AG04449 (cell line): ENCODE measurements at regions not wholly inside any gene's neighbourhood (a gene's known extent, or its start where the extent isn't known, plus 50 kb on each side); places are given as distances from the start of the nearest gene placed in this dataset.

Source experiments
- CTCF ChIA-PET: fragments of 350-600 bp; formaldehyde crosslinking; extraction: SDS; loops from one replicate; lab custom pipeline; 2021; ENCODE audit warnings: antibody characterized with exemption; lab: Yijun Ruan, JAX
- POLR2A ChIA-PET: fragments of 400-600, 350-600 bp; formaldehyde crosslinking; extraction: SDS; loops from one replicate; lab custom pipeline; 2020; ENCODE audit warnings: antibody characterized with exemption, inconsistent platforms; lab: Yijun Ruan, JAX
- DNase-seq: peaks from one replicate; pipeline ENCODE4 v3.0.0-alpha.2; 2010; ENCODE audit warnings: low read depth, low spot score
- H3K4me3 ChIP-seq: 2 replicates; pipeline ENCODE4 v1.5.1; 2011; ENCODE audit warnings: low read depth, mild to moderate bottlenecking, control low read depth, low read length
- CTCF ChIP-seq: IDR thresholded peaks from one replicate; pipeline ENCODE4 v1.5.1; 2011; ENCODE audit warnings: mild to moderate bottlenecking, moderate library complexity, low read length, control low read depth, inconsistent platforms; ENCODE audit not compliant: insufficient read depth; ENCODE audit errors: missing control alignments

- no peak for DNase-seq
- CTCF ChIA-PET, result no interaction called here
- POLR2A ChIA-PET, result interaction anchor here (0.5 to 0.7 kb wide), 2 partner anchors 69 to 104 kb away, joined by 3 read pairs; no protein-coding TSS in a partner anchor
- TF ChIP-seq CTCF, result no peak
- no peak overlapping the region for H3K4me3 ChIP-seq
Observed at GRCh38 chr11:123371506-123372297, 58.4 kb upstream of the GRAMD1B start.

GRCh38 chr11:123366924-123367323 is 63.1 kb upstream of the GRAMD1B start:
- ChIA-PET POLR2A (no interaction called here), CTCF (interaction anchor here (2.7 kb wide), 1 partner anchor 65 kb away, joined by 9 read pairs; no protein-coding TSS in a partner anchor)
- no peak overlapping the region for H3K4me3 ChIP-seq
- no peak for DNase-seq
- TF ChIP-seq CTCF, result no peak

GRCh38 chr11:123365955-123366354 is 64.1 kb upstream of the GRAMD1B start:
- POLR2A ChIA-PET, result no interaction called here

GRCh38 chr11:123364080-123364479 is 66.0 kb upstream of the GRAMD1B start:
- no peak overlapping the region for H3K4me3 ChIP-seq
- ChIA-PET CTCF (no interaction called here), POLR2A (no interaction called here)
- no peak for TF ChIP-seq CTCF
- DNase-seq, result no peak

More at GRCh38 chr11:123365955-123366354, 64.1 kb upstream of the GRAMD1B start:
- no peak overlapping the region for H3K4me3 ChIP-seq
- DNase-seq, result no peak
- TF ChIP-seq CTCF, result no peak
- CTCF ChIA-PET, result no interaction called here

GRCh38 chr11:123363556-123363955 is 66.5 kb upstream of the GRAMD1B start:
- no peak overlapping the region for H3K4me3 ChIP-seq
- POLR2A ChIA-PET, result no interaction called here
- no peak for DNase-seq
- no peak for TF ChIP-seq CTCF
- CTCF ChIA-PET, result no interaction called here

GRCh38 chr11:123362941-123363340 is 67.1 kb upstream of the GRAMD1B start:
- POLR2A ChIA-PET, result no interaction called here
- TF ChIP-seq CTCF, result no peak
- DNase-seq, result no peak
- CTCF ChIA-PET, result no interaction called here
- H3K4me3 ChIP-seq, result no peak overlapping the region
